HFFc6 (cell line): ENCODE measurements at regions not wholly inside any gene's neighbourhood (a gene's known extent, or its start where the extent isn't known, plus 50 kb on each side); places are given as distances from the start of the nearest gene placed in this dataset.

ENCODE experiments used
- DNase-seq: peaks from one replicate; pipeline ENCODE4 v3.0.0-alpha.2; 2018
- H3K27ac Mint-ChIP-seq: 2 replicates; pipeline ENCODE4 v1.8.0; 2020; ENCODE audit warnings: mild to moderate bottlenecking, mixed read lengths
- H3K27me3 Mint-ChIP-seq: 2 replicates; pipeline ENCODE4 v1.8.0; 2021; ENCODE audit warnings: mild to moderate bottlenecking, moderate library complexity, mixed read lengths; ENCODE audit not compliant: insufficient read depth
- H3K36me3 Mint-ChIP-seq: 2 replicates; pipeline ENCODE4 v1.8.0; 2021; ENCODE audit warnings: low read depth, mixed read lengths
- H3K4me1 Mint-ChIP-seq: 2 replicates; pipeline ENCODE4 v1.8.0; 2020; ENCODE audit warnings: low read depth, mixed read lengths
- H3K4me3 Mint-ChIP-seq: 2 replicates; pipeline ENCODE4 v1.8.0; 2020; ENCODE audit warnings: mild to moderate bottlenecking, moderate library complexity, mixed read lengths
- H3K9me3 Mint-ChIP-seq: 2 replicates; pipeline ENCODE4 v1.8.0; 2020; ENCODE audit warnings: mild to moderate bottlenecking, mixed read lengths
- CTCF ChIP-seq: fragments of 200-600 bp; sonication (generic); IDR thresholded peaks from 2 replicates; pipeline ENCODE4 v1.5.0; 2021; ENCODE audit warnings: antibody characterized with exemption, mild to moderate bottlenecking

GRCh38 chr10:6936931-6937330 is 356.9 kb upstream of the PRKCQ start:
- DNase-seq, result no peak
- Mint-ChIP-seq H3K4me3 (no peak overlapping the region), H3K27me3 (peaks cover 2% of the 10 kb centered on the region; the same call in 1 of the 2 replicates), H3K36me3 (peaks cover 15% of the 10 kb centered on the region), H3K27ac (no peak overlapping the region), H3K9me3 (peaks cover 24% of the 10 kb centered on the region), H3K4me1 (no peaks in the 10 kb centered on the region)
- TF ChIP-seq CTCF, result no peak

- peaks cover 2% of the 10 kb centered on the region for H3K27me3 Mint-ChIP-seq
- no peak for TF ChIP-seq CTCF
- H3K4me1 Mint-ChIP-seq, result peaks cover 10% of the 10 kb centered on the region
- DNase-seq, result no peak
- peaks cover 11% of the 10 kb centered on the region for H3K36me3 Mint-ChIP-seq
- H3K27ac Mint-ChIP-seq, result no peak overlapping the region
- peaks cover 22% of the 10 kb centered on the region for H3K9me3 Mint-ChIP-seq
- H3K4me3 Mint-ChIP-seq, result no peak overlapping the region
Observed at GRCh38 chr10:6929148-6929830, 349.2 kb upstream of the PRKCQ start.

GRCh38 chr10:6928586-6928985 is 348.5 kb upstream of the PRKCQ start:
- H3K27me3 Mint-ChIP-seq, result no peaks in the 10 kb centered on the region; the same call in 1 of the 2 replicates
- H3K9me3 Mint-ChIP-seq, result peaks cover 17% of the 10 kb centered on the region
- peaks cover 6% of the 10 kb centered on the region; the same call in 1 of the 2 replicates for H3K36me3 Mint-ChIP-seq
- peak overlapping the region; percentile 35 for H3K27ac Mint-ChIP-seq
- TF ChIP-seq CTCF, result no peak
- H3K4me3 Mint-ChIP-seq, result peak overlapping the region; percentile 45; the same call in 1 of the 2 replicates
- no peak for DNase-seq
- peaks cover 10% of the 10 kb centered on the region for H3K4me1 Mint-ChIP-seq

- Mint-ChIP-seq H3K9me3 (peaks cover 10% of the 10 kb centered on the region), H3K27ac (no peak overlapping the region), H3K36me3 (no peaks in the 10 kb centered on the region), H3K4me3 (no peak overlapping the region), H3K4me1 (peaks cover 10% of the 10 kb centered on the region), H3K27me3 (no peaks in the 10 kb centered on the region; the same call in 1 of the 2 replicates)
- DNase-seq, result no peak
- no peak for TF ChIP-seq CTCF
Observed at GRCh38 chr10:6926971-6927370, 346.9 kb upstream of the PRKCQ start.

- H3K36me3 Mint-ChIP-seq, result no peaks in the 10 kb centered on the region
- H3K27ac Mint-ChIP-seq, result no peak overlapping the region
- DNase-seq, result no peak
- H3K9me3 Mint-ChIP-seq, result peaks cover 10% of the 10 kb centered on the region
- no peak overlapping the region for H3K4me3 Mint-ChIP-seq
- peaks cover 10% of the 10 kb centered on the region for H3K4me1 Mint-ChIP-seq
- no peaks in the 10 kb centered on the region; the same call in 1 of the 2 replicates for H3K27me3 Mint-ChIP-seq
- TF ChIP-seq CTCF, result no peak
Observed at GRCh38 chr10:6925146-6925545, 345.1 kb upstream of the PRKCQ start.
